Spinal cord (tissue), 9 donors: ENCODE measurements at regions not wholly inside any gene's neighbourhood (a gene's known extent, or its start where the extent isn't known, plus 50 kb on each side); places are given as distances from the start of the nearest gene placed in this dataset.

Source experiments
- DNase-seq, 6 donors: peaks; one replicate each; pipeline versions ENCODE4 v3.0.0 to v3.0.0-alpha.2; 2013 to 2015; ENCODE audit warnings: low spot score in 6 of 6, low read depth in 4 of 6
- H3K27ac ChIP-seq: one replicate; pipeline ENCODE4 v1.5.1; 2013; ENCODE audit warnings: low read depth, low read length, control low read depth
- H3K27me3 ChIP-seq: one replicate; pipeline ENCODE4 v1.6.1; 2013; ENCODE audit warnings: low read length; ENCODE audit not compliant: control insufficient read depth, insufficient read depth
- H3K36me3 ChIP-seq: one replicate; pipeline ENCODE4 v1.6.1; 2013; ENCODE audit warnings: low read length; ENCODE audit not compliant: control insufficient read depth, insufficient read depth
- H3K4me1 ChIP-seq: one replicate; pipeline ENCODE4 v1.6.1; 2013; ENCODE audit warnings: low read length; ENCODE audit not compliant: control insufficient read depth, insufficient read depth
- H3K4me3 ChIP-seq: one replicate; pipeline ENCODE4 v1.5.1; 2013; ENCODE audit warnings: low read depth, low read length, control low read depth
- H3K9me3 ChIP-seq: one replicate; pipeline ENCODE4 v1.6.1; 2013; ENCODE audit warnings: low read length; ENCODE audit not compliant: control insufficient read depth, insufficient read depth
- WGBS: methylation state at CpG from one replicate; pipeline ENCODE4 v1.1.5; 2013; ENCODE audit warnings: missing lambda C conversion rate; ENCODE audit not compliant: insufficient coverage; 5-methylcytosine and 5-hydroxymethylcytosine counted together
- donor health status: healthy.

DNA sequence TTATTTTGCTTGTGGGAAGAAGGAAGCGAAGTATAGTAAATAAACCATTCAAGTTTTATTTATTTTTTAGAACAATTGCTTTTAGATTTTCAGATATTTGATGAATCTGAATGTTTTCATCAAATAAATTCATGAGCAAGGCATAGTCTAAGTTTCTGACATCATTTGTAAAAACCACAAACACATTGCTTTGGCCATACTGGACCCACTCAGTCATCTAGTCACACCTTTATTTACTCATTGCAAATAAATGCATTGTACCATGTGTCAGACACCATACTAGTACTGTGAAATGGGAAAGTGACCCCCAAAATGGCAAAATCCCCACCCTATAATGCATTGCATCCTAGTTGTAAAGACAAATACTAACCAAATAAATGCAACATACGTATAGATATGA, 449.1 kb upstream of the SMIM31 start:
- Histone ChIP-seq H3K4me3 (no peak overlapping the region), H3K36me3 (no peaks in the 10 kb centered on the region), H3K27ac (no peak overlapping the region), H3K27me3 (no peaks in the 10 kb centered on the region), H3K4me1 (no peaks in the 10 kb centered on the region), H3K9me3 (no peaks in the 10 kb centered on the region)
- no peak for DNase-seq
- no CpG with 5 or more reads among the region's 2 CpGs for WGBS

DNA sequence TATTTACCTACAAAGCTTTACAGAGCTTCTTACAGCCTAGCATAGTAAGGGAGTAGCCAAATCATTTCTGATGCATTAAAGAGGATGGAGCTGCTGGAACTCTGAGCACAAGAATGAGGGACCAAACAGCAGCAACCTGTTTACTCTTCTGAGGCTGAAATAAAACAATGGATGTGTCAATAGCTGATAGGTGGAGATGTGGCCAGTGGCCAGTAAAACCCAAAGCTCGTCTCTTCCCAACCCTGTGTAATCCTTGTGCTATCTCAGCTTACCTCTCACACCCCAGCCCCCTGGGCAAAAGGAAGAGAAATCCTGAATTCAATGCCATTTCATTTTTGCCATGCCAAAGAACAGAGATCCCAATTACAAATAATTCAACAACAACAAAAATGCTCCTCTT, 446.7 kb upstream of the SMIM31 start:
- Histone ChIP-seq H3K9me3 (no peaks in the 10 kb centered on the region), H3K27ac (no peak overlapping the region), H3K4me3 (no peak overlapping the region), H3K4me1 (no peaks in the 10 kb centered on the region), H3K27me3 (no peaks in the 10 kb centered on the region), H3K36me3 (no peaks in the 10 kb centered on the region)
- no CpG with 5 or more reads among the region's 1 CpG for WGBS
- no peak for DNase-seq

DNA sequence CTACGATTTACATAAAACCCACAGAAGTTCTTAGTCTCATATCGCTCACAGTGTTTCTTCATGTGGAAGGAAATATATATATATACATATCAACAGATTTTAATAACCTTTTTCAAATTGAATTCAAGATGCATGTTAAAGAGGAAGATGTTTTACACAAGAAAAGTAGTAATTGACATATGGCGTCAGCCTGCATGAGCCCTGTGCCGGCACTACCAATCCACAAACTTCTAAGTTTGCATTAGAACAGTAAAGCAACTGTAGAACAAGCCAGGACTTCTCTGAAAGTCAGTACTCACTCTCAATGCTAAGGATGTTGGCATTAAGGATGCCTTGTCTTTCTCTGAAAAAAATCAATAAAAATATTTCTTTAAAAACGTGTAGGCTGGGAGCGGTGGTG, 441.3 kb upstream of the SMIM31 start:
- no peak overlapping the region for H3K27ac ChIP-seq

DNA sequence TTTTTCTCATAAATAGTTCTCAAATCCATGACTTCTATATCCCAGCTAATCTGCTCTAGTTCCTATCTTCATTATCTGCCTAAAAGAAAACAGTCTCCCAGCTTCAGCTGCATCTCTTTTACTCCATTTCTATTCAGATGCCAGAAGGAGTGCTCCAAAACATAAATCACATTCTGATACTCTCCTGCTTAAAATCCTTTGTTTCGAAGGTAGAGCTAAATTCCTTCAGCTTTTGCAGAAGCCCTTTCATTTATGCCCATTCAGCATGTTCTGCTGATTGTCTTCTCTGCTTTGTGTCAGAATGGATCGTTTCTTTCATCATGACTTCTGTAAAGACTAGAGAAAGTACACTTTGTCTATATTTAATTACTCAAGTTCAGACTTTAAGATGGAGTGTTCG, 440.1 kb upstream of the SMIM31 start:
- DNase-seq = peak in 2 of 6 donors; percentile 10 to 43
- Histone ChIP-seq H3K36me3 (no peaks in the 10 kb centered on the region), H3K4me1 (no peaks in the 10 kb centered on the region), H3K9me3 (no peaks in the 10 kb centered on the region), H3K4me3 (no peak overlapping the region), H3K27me3 (no peaks in the 10 kb centered on the region), H3K27ac (no peak overlapping the region)
- WGBS = 20% methylated on average over 1 of the region's 3 CpGs

More for the DNA sequence above, 441.3 kb upstream of the SMIM31 start:
- Histone ChIP-seq H3K9me3 (no peaks in the 10 kb centered on the region), H3K36me3 (no peaks in the 10 kb centered on the region), H3K4me3 (no peak overlapping the region), H3K4me1 (no peaks in the 10 kb centered on the region), H3K27me3 (no peaks in the 10 kb centered on the region)
- WGBS = no CpG with 5 or more reads among the region's 6 CpGs
- no peak for DNase-seq

DNA sequence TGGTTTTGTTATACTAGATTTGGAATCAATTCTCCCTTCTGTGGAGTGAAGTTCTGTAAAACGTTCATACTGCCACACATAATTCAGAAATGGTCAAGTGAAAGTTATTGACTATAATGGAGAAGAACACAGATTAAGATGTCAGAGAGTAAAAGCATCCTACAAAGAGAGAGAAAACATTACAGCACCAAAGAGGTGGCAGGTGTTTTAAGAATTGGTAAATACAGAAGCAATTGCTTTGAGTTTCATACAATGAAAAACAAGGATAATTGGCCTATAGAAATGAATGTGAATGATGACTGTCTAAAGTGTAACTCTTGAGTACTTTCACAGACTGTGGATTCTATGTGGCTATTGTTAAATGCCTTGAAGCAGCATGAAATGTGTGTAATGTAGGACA, 435.6 kb upstream of the SMIM31 start:
- Histone ChIP-seq H3K36me3 (no peaks in the 10 kb centered on the region), H3K27me3 (no peaks in the 10 kb centered on the region), H3K27ac (no peak overlapping the region), H3K4me1 (no peaks in the 10 kb centered on the region), H3K4me3 (no peak overlapping the region), H3K9me3 (no peaks in the 10 kb centered on the region)
- no CpG with 5 or more reads among the region's 1 CpG for WGBS
- no peak for DNase-seq

DNA sequence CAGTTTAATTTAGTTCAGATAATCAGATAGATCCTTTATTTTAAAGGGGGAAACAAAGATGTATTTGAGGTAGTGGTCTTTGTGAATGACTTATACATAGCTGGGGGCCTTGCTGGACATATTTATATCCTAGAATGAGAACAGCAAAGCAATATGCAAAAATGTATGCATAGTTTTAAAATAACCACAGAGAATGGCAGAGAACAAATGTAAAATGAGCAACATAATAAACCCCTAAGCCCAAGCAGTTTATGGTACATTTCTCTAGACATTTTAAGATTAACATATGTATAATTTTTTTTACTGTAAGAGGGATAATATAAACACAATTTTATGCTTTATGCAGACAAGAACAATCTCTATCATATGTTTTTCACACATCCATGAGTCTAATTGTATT, 434.2 kb upstream of the SMIM31 start:
- Histone ChIP-seq H3K9me3 (no peaks in the 10 kb centered on the region), H3K27ac (no peak overlapping the region), H3K27me3 (no peaks in the 10 kb centered on the region), H3K4me3 (no peak overlapping the region), H3K4me1 (no peaks in the 10 kb centered on the region), H3K36me3 (no peaks in the 10 kb centered on the region)
- no peak for DNase-seq

DNA sequence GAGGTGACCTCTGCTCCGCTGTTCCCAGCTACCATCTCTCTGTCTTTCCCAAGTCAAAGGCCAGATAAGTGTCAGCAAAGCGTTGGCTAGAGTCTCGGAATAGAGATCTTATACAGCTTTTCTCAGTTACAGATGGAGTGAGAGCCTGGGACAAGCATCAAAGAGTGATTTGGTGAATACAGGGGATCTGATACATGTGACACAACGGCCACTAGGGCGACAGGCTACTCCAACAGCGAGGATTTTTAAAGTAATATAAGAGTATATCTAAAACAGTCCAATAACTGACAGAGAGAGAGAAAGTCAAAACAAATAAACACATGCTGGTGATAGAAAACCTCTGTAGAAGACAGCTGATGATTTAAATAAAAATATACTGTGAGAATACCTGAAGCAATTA, 433.1 kb upstream of the SMIM31 start:
- DNase-seq = no peak
- no peaks in the 10 kb centered on the region for H3K27me3 ChIP-seq
- H3K27ac ChIP-seq = no peak overlapping the region
- no peak overlapping the region for H3K4me3 ChIP-seq
- no peaks in the 10 kb centered on the region for H3K9me3 ChIP-seq
- no peaks in the 10 kb centered on the region for H3K36me3 ChIP-seq
- H3K4me1 ChIP-seq = no peaks in the 10 kb centered on the region
- no CpG with 5 or more reads among the region's 6 CpGs for WGBS

DNA sequence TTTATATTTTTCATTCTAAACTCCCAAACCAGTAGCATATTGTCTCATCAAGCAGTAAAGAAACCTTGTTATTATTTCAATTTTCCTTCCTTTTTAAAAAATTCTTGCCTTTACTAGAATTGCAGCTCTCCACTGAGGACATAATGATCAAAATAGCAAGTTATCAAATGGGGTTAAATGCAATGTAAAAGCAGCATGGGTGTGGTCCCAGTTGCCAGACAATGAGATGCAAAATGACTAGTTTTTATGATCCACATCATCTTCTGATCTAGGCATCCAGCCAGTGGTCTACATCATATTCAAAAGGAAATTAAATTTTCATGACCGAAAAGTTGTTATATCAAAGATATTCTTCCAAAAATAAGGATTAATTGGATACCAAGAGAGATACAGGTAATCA, 427.9 kb upstream of the SMIM31 start:
- Histone ChIP-seq H3K4me1 (no peaks in the 10 kb centered on the region), H3K9me3 (no peaks in the 10 kb centered on the region), H3K27ac (no peak overlapping the region), H3K4me3 (no peak overlapping the region), H3K27me3 (no peaks in the 10 kb centered on the region), H3K36me3 (no peaks in the 10 kb centered on the region)
- no peak for DNase-seq
- WGBS = no CpG with 5 or more reads among the region's 1 CpG

DNA sequence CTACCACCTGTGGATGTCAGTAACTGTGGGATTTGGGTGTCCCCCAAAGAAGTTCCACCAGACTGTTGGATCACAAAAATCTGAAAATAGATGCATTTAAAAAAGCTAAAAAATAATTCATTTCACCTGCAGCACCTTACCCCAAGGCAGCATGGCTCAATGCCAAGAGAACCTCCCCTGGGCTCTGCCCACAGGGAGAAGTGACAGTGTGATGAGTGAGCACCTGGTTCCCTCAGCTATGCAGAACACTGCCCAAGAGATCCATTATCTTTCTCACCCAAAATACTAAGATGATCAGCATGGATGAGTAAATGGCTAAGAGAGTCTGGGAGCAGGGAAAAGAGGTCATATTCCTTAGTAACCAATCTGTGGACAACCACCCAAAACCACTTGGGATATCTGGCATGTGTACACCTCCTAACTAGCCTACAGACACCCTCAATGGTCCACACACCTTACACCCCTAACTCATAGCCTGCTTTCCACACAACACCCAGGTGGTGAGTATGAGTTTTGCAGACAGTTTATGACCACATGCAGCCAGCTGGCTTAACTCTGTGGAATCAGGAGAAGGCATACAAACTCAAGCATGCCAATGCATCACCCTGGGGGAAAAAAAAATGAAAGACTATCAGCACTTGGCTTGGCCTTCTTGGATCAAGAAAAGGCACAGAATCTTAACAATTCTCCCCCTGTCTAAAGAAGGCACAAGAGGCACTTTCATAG, 416.5 kb upstream of the SMIM31 start:
- Histone ChIP-seq H3K9me3 (peaks cover 5% of the 10 kb centered on the region), H3K36me3 (no peaks in the 10 kb centered on the region), H3K4me3 (no peak overlapping the region), H3K4me1 (no peaks in the 10 kb centered on the region), H3K27me3 (no peaks in the 10 kb centered on the region), H3K27ac (no peak overlapping the region)
- peak in 1 of 6 donors; percentile 5 for DNase-seq

DNA sequence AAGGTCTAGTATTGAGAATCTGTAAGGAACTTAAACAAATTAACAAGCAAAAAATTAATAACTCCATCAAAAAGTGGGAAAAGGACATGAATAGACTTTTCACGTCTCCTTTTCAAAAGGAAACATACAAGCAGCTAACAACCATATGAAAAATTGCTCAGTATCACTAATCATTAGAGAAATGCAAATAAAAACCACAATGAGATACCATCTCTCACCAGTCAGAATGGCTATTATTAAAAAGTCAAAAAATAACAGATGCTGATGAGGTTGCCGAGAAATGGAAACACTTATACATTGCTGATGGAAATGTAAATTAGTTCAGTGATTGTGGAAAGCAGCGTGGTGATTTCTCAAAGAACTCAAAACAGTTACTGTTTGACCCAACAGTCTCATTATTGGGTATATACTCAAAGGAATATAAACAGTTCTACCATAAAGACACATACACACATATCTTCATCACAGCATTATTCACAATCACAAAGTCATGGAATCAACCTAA, 410.4 kb upstream of the SMIM31 start:
- no peak overlapping the region for H3K4me3 ChIP-seq
- DNase-seq = no peak
- H3K9me3 ChIP-seq = peaks cover 4% of the 10 kb centered on the region
- no CpG with 5 or more reads among the region's 3 CpGs for WGBS
- no peaks in the 10 kb centered on the region for H3K4me1 ChIP-seq
- H3K36me3 ChIP-seq = no peaks in the 10 kb centered on the region
- no peaks in the 10 kb centered on the region for H3K27me3 ChIP-seq
- no peak overlapping the region for H3K27ac ChIP-seq
